GM21825 (cell line): ENCODE measurements at regions not wholly inside any gene's neighbourhood (a gene's known extent, or its start where the extent isn't known, plus 50 kb on each side); places are given as distances from the start of the nearest gene placed in this dataset.

ENCODE experiments used
- ATAC-seq: cut with Tn5 transposase; IDR thresholded peaks from one replicate; pipeline ENCODE4 v1.9.1; 2021; ENCODE audit warnings: mild to moderate bottlenecking, moderate library complexity; ENCODE audit not compliant: unreplicated experiment

DNA sequence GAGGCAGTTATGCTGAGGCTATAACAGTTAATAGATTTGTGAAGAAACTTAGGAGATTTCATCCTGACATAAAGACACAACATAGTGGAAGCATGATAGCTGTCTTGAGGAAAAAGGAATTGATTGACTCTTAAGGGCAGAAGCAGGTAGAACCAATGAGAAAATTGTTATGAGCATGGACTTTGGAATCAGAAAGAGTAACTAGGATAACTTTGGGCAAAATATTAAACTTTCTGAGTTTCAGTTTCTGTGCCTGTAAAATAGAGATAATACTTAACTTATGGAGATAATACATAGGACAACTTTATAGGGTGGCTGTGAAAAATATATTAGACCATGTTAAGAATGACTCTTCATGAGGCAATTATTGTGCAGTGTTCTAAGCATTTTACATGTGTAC is 696.5 kb downstream of the CDH11 start:
- no peak for ATAC-seq

DNA sequence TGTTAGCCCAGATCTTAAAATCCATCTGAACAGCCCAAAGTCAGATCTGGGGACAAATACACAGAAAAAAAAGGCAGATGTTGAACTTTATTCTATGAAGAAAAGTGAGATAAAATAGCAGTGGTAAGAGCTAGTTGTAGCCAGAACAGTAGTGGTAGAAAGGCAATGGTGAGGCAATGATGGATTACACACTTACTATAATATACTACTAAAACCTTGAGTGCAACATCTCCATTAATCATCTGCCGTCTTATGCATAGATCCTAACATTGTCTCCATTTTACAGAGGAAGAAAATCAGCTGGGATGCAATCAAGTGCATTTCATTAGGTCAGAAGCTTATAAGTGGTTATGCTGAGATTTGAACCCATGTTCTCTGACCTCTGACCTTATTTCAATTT is 699.6 kb downstream of the CDH11 start:
- no peak for ATAC-seq

DNA sequence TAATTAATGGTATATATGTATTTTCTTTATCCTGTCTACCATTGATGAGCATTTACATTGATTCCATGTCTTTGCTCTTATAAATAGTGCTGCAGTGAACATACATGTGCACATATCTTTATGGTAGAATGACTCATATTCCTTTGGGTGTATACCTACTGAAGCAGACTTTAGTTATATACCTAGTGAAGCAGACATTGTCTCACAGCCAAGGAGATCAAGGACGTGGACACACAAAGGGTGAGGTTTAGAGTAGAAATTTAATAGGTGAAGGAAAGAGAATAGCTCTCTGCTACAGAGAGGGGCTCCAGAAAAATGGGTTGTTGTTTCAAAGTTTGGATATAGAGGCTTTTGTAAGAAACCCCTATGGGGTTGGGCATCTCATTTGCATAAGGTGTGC is 700.3 kb downstream of the CDH11 start:
- no peak for ATAC-seq

DNA sequence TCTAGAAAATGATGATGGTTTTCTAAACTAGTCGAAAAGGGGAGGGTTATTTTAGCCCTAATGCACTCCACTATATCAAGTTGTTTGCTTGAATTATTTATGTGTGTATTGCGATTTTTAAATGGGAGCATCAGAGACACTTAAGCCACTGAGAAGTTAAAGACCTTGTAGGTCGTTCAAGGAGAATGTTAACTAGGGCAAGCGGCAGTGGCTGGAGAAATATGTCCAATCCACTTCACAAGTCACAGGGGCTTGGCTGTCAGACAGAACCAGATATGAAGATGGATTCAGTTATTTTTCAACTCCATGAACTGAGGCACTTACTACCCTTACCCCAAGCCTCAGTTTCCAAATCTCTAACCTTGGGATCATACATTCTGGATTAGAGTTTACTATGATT is 702.0 kb downstream of the CDH11 start:
- ATAC-seq: no peak

DNA sequence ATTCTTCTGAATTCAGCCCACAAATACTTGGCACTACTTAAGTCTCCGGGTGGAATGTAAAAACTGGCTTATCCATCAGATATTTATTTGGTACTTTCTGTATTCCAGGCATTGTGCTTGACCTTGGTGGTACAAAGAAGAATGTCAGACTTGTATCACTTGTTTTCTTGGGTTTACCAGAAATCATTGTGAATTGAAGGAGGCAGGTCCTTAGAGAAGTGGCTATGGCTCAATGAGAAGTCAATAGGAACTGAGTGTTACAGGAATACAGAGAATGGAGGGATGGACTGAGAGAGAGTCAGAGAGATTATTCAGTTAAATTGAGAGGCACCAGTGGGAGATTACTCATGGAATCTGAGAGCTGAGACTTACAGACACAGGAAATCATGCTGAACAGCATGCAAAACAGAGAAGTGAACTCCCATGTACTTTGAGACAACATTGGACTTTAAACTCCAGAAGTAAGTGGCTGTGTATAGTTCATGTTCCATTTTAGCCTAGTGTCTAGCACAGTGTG is 704.1 kb downstream of the CDH11 start:
- ATAC-seq: no peak

DNA sequence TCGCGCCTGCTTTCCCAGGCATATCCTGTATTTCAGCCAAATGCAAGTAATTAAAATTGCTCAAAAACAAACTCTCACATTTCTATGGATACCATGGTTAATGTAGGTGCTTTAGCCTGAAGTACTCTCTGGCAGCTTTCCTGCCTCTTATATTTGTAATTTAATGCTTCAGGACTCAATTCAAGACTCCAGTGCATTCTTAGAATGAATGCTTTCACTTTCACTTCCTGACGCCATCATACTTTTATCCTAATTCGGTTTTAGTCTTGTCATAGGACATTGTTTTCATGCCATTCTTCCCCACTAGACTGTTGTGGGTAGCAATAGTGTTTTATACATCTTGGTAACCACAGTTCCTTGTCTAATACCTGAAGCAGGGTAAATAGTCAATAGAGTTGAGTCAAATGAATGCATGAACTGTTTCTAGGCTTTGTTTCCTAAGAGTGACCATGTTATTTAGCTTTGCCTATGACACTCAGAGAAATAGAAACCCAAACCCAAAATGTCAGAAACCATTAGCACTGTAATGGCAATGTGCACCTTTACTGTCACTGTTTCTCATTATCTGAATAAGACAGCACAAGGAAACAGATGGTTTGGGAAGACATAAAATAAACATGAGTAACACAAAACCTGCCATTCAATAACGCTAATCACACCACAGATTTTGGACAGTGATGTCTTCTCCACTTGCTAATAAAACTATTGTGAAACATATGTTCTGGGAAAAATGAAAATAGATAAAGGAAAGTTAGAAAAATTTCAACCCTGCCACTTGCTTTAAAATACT is 705.5 kb downstream of the CDH11 start:
- no peak for ATAC-seq

DNA sequence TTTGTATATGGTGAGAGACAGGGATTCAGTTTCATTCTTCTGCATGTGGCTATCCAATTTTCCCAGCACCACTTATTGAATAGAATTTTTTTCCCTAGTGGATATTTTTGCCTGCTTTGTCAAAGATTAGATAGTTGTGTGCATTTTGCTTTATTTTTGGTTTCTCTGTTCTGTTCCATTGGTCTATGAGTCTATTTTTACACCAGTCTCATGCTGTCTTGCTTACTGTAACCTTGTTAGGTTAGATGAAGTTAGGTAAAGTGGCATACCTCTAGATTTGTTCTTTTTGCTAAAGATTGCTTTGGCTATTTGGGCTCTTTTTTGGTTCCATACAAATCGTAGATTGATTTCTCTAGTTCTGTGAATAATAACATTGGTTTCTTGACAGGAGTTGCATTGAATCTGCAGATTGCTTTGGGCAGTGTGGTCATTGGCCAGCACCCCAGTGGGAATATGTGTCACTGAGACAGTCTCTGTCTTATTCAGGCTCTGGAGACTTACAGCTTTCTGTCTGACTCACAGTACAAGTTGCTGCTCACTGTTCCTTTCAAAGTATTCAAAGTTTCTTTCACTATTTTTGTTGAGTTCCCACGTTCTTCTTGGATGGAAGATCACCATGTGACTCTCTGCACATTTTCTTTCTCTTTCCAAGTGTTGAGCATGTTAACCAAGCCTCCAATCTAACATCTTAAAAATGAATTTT is 709.1 kb downstream of the CDH11 start:
- ATAC-seq: no peak

DNA sequence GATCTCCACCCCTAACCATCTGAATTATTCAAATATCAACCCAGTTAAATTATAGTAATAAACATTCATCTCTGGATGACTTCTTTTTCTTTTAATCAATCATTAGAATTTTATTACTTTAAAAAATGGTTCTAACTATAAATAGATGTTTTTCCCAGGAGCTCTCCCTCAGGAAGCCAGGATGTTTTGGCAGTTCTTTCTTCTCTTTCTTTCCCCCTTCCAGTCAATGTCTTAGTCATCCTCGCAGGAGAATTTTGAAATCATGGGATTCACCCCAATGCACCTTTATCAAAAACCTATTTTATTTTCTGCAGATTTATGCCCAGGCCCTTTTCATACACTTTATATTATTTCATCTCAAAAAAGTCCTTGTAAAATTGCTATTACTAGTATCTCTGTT is 711.6 kb downstream of the CDH11 start:
- no peak for ATAC-seq

DNA sequence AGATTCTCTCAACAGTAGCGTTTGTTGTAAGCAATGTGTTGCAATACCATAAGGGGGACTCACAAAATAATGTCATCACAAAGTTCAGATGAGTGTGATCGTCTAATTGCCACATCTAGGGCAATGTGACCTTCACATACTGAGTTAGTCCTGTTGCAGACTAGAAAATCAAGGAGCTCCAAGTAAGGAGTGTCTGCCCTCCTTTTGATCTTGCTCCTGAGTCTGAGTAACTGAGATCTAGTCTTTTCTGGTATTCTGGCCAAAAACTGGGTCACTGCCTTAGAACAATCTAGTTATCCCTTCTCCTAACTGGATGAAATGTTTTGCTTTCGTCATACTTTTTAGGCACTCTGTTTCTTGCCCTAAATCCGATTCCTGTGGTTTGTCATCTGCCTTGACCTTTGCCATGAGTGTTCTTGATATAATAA is 712.1 kb downstream of the CDH11 start:
- ATAC-seq: no peak

DNA sequence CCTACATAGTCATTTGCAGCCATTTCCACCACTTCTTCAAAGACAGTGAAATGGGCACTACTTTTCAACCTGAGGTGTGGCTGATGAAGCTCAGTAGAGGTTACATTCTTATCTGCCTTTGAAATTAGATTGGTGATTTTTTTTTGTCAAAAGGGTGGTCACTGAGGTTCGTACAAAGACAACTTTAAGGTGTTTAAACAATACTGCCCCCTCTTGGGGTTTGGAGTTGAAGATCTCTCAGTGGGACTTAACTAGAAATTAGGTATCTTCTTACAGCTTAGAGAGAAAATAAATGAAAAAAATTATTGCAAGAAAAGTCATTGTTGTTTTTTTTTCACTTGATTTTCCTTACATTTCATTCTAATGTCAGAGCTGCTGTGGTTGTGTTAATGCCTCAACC is 713.2 kb downstream of the CDH11 start:
- no peak for ATAC-seq

DNA sequence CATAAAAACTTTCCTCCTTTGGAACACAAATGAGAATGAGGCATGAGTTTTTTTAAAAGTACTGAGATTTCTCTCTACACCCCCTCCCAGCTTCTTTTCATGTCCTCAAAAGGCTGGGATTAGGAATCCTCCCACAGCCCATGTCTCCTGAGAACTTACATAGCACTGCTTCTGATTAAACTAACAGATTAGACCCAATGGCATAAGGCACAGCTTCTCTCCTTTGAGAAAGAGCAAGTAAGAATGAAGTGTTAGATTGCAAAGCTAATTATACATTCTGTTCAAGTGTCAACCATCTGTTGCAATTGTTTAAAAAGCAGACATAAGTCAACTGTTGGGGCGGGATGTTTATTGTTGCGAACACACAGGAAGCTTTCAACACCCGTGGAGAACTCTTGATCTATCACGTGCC is 715.1 kb downstream of the CDH11 start:
- no peak for ATAC-seq

DNA sequence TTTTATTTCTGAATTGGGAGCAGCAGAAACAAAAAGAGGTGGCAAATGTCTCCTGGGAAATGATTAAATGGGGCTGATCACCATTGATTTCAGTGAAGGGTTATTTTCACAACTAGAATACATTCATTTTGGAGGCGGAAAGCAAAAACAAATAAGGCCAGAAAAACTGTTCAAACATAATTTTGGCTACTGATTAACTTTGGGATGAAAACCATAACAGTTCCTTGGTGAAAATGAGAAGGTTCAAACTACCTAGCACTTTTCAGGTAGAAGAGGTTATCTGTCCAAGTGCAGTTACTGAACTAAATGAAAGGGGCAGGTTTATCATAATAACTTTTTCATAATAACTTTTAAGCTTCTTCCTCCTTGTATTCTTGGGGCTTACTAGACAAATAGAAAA is 718.5 kb downstream of the CDH11 start:
- no peak for ATAC-seq

DNA sequence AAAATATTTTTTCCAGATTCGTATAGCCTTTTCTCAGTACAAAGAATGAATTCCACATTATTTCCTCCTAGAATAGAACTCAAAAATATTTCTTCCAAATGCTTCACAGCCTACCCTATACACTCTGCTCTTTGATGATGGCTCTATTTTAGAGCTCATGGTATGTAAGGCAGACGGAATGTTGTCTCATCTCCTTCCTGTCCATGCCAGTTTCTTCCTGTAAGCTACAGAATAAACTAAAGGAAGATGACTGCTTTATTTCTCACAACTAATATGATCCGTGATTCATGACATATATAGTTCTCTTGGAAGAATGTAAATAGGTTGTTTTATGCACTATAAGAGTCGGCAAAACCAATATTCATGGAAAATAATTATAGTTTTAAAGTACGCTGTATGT is 723.1 kb downstream of the CDH11 start:
- ATAC-seq: no peak

DNA sequence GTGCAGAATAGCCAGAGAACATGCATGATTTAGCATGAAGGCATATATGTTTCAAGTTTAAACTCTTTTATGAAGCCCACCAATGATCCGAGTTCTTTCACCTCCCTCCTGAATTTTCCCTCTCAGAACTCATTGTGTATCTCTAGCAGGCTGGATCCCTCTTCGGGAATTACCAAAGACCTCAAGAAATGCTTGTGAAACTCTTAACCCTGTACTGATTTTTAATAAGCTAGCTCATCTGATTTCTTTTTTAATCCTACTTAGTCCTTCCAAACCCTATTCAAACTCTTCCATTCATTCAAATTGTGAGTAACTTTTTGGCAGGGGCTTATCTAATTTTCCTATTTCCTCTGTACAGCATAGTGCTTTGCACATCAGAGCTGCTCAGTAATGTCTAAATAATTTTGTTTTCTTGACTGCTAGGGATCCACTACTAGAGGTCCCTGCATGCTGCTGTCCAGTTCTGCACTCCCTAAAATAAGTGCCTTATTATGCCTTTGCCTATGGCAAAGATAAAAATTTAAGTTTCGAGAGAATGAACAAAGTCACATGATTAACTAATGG is 723.8 kb downstream of the CDH11 start:
- no peak for ATAC-seq

DNA sequence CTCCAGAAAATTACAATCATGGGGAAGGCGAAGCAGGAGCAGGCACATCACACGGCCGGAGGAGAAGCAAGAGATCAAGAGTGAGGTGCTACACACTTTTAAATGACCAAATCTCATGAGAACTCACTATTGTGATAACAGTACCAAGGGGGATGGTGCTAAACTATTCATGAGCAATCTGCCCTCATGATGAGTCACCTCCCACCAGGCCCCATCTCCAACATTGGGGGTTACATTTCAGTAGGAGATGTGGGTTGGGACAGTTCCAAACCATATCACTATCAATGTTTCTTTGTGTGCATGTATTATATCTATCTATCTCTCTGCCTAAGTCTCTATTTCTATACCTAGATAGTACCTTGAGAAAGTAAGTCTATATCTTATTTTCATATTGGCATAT is 724.8 kb downstream of the CDH11 start:
- ATAC-seq: no peak

DNA sequence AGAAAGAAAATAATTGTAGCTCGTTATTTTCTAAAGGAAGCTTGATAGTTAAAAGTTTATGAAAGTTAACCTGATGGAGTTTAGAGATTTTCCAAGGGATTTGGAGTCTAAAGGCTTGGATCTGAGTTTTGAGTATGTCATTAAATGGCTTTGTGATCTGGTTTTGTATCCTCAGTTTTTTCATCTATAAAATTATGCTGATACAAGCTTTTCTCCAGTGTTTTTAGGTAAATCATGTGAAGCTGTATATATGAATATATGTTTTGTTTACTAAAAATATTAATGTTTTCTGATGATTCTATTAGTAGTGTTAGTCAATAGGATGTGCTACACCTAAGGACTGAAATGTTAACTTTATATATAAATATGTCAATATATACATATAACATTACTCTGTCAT is 727.8 kb downstream of the CDH11 start:
- ATAC-seq: no peak

DNA sequence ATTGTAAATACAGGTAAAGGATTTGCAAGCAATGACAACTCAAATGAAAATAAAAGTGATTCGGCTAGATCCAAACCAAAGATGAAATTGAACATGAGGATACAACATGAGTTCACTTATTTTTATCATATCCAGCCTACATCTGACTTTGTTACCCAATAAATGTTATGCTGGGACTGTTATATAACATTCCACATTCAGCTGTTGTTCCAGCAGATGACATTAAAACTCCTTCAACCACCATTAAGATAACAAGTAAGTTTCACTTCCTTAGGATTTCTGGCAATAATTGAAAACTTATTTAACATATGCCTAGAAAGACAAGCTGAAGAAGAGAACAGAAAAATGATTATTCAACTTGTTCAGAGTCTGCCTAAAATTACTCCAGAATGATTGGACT is 729.4 kb downstream of the CDH11 start:
- ATAC-seq: no peak

DNA sequence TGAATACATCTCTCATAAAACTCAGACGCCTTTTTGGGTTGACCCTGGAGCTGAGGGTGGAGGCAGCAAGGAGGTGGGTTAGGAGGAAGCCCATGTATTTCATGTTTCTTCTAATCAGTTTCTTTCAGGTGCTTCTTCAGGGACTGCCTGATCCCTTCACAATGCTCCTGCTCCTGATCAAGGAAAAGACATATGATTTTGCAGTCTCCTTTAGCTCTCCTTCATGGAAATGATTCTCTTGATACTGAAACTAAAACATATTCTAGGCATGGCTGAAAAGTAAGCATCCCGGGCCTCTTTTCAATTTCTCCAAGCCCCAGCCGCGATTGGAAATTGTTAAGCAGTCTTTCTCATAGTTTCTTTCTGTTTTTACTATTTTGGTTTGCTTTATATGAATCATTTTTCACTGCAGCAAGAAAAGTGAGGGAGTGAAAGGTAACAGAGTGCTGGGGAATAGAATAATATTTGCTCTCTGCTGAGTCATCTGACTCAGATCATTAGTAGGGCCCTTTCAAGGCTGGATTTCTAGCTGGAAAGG is 730.7 kb downstream of the CDH11 start:
- ATAC-seq: no peak

DNA sequence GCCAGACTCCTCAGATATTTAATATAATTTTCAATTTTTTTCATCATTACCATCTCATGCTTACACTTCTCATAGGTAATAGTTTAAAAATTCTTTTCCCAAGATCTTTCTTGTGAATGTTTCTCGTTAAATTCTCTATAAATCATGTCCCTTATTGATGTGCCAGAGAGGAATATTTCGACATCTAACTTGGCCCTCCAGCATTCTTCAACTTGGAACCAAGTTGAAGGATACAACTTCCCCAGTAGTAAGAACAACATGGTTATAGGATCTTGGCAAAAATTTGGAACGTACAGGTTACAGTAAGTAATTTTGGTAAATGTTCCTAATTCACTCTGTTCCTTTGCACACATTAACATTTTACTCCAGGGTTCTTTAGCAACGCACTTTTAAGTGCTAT is 731.8 kb downstream of the CDH11 start:
- ATAC-seq: no peak

DNA sequence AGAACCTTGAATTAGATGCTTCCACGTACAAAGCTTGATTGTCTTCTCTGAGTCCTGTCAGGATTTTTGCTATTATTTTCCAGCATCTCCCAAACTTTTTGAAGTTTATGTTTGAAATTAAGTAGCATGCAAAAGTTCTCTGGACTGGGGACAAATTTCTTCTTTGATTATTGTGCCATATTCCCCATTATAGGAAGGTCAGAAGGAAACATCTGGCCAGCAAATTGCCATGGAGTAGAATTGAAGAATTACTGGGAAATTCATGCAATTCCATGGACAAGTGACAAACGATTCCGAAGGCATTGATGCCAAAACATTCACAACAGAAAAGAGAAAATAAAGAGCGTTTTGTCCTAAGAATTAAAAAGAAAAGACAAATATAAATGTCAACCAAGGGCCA is 737.2 kb downstream of the CDH11 start:
- ATAC-seq: no peak

DNA sequence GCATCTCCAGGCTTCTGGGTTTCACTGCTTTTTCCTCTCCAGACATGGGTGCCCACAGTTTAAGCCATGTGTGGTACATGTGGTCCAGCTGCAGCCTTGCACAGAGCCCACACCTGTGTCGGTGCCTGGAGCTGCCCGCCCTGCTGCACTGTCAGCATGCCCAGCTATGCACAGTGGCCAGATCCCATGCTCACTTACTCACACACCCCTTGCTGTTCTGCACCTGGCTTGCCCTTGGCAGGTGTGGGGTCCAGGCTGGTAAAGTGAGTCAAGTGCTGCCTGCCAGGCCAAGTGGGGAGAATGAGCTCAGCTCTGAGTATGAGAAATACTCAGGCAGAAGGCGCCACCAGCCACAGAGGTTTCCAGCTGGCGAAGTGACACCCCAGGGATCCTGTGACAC is 739.9 kb downstream of the CDH11 start:
- ATAC-seq: no peak

DNA sequence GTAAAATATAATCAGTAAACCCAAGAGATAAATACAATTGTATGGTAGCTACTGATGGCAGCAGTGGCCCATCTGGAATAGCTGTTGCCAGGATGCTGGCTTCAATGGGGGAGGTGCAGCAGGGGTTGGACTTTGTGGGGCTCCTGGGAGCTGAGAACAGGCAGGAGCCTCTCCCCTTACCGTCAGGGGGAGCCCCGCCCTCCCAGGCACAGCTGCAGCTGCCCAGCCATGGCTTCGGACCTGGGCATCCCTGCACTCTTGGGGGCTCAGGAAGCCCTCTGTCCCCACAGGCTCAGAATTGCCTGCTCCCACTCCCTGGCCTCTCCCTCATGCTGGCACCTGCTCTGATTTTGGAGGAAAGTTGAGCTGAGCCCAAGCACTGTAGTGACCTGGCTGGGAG is 741.1 kb downstream of the CDH11 start:
- no peak for ATAC-seq
